ENCODE measurements at regions not wholly inside any gene's neighbourhood (a gene's known extent, or its start where the extent isn't known, plus 50 kb on each side); places are given as distances from the start of the nearest gene placed in this dataset.

- H3K4me3 ChIP-seq (ENCODE audit: low read length) = no peak overlapping the region
- H3K9me3 ChIP-seq (ENCODE audit: insufficient read depth, low read depth, low read length) = peaks cover 11% of the 10 kb centered on the region; the same call in 1 of the 2 replicates
- H3K36me3 ChIP-seq (ENCODE audit: insufficient read depth, low read length) = no peaks in the 10 kb centered on the region
- H3K4me1 ChIP-seq (ENCODE audit: insufficient read depth, low read length) = no peaks in the 10 kb centered on the region
- no peaks in the 10 kb centered on the region for H3K27me3 ChIP-seq (ENCODE audit: insufficient read depth, low read length)
- H3K27ac ChIP-seq (ENCODE audit: low read depth, low read length) = no peak overlapping the region
- WGBS = 96% methylated on average over 10 of the region's 10 CpGs
- no peak overlapping the region for H3K9ac ChIP-seq (ENCODE audit: low read depth, low read length)
These were observed 158.3 kb downstream of the DLL1 start for GRCh38 chr6:170132561-170132991.

GRCh38 chr6:170132011-170132521 is 158.8 kb downstream of the DLL1 start:
- Histone ChIP-seq H3K27ac (ENCODE audit: low read depth, low read length) (no peak overlapping the region), H3K36me3 (ENCODE audit: insufficient read depth, low read length) (no peaks in the 10 kb centered on the region), H3K9me3 (ENCODE audit: insufficient read depth, low read depth, low read length) (0 out of 2 replicates have a peak, but pooled peaks cover 6% of the 10 kb centered on the region), H3K4me3 (ENCODE audit: low read length) (no peak overlapping the region), H3K27me3 (ENCODE audit: insufficient read depth, low read length) (no peaks in the 10 kb centered on the region), H3K9ac (ENCODE audit: low read depth, low read length) (no peak overlapping the region), H3K4me1 (ENCODE audit: insufficient read depth, low read length) (no peaks in the 10 kb centered on the region)
- WGBS = 89% methylated on average over 9 of the region's 11 CpGs

DNA sequence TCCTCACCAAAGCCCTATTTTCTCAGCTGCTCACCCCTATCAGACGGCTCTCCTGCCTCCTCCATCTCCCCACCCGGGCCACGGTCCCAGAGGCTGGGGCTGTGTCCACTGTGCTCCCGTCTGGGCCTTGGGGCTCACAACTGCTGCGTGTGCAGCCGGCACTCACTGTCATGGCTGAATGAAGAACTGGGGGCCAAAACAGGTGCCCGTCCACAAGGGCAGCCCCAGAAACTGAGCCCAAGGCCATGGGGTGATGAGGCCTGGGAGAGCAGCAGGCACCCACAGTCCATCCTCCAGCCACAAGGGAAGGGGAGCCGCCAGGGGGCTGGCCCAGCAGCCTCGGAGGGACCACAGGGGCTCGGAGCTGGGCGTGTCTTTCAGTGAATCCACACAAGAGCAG is 159.5 kb downstream of the DLL1 start:
- no peak overlapping the region for H3K9ac ChIP-seq (ENCODE audit: low read depth, low read length)

DNA sequence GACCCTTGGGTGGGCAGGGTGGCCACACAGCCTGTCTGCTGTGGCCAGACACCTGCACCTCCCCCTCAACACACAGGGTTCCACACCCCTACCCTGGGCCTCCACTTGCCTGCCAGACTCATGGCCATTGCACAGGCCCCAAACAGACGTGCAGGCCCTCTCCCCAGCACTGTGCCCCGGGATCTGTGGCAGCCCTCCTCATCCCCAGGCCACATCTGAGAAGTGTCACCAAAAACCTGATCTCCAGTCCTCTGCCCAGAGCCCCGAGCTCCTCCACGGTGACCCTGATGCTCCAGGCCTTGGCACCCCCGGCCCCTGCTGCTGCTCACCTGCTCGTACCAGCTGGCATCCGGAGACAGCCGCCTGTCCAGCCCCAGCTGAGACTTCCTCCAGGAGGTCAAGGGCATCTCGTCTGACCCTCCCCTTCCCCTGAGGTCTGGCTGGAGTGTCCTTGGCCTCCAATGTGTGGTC is 160.1 kb downstream of the DLL1 start:
- Histone ChIP-seq H3K4me1 (ENCODE audit: insufficient read depth, low read length) (no peaks in the 10 kb centered on the region), H3K4me3 (ENCODE audit: low read length) (no peak overlapping the region), H3K27ac (ENCODE audit: low read depth, low read length) (no peak overlapping the region), H3K9ac (ENCODE audit: low read depth, low read length) (no peak overlapping the region), H3K36me3 (ENCODE audit: insufficient read depth, low read length) (no peaks in the 10 kb centered on the region), H3K9me3 (ENCODE audit: insufficient read depth, low read depth, low read length) (0 out of 2 replicates have a peak, but pooled peaks cover 3% of the 10 kb centered on the region), H3K27me3 (ENCODE audit: insufficient read depth, low read length) (no peaks in the 10 kb centered on the region)
- WGBS = 84% methylated on average over 9 of the region's 9 CpGs

More for the DNA sequence above, 159.5 kb downstream of the DLL1 start:
- H3K9me3 ChIP-seq (ENCODE audit: insufficient read depth, low read depth, low read length) = 0 out of 2 replicates have a peak, but pooled peaks cover 3% of the 10 kb centered on the region
- H3K27ac ChIP-seq (ENCODE audit: low read depth, low read length) = no peak overlapping the region
- H3K27me3 ChIP-seq (ENCODE audit: insufficient read depth, low read length) = no peaks in the 10 kb centered on the region
- no peaks in the 10 kb centered on the region for H3K36me3 ChIP-seq (ENCODE audit: insufficient read depth, low read length)
- WGBS = 85% methylated on average over 11 of the region's 11 CpGs
- H3K4me1 ChIP-seq (ENCODE audit: insufficient read depth, low read length) = no peaks in the 10 kb centered on the region
- no peak overlapping the region for H3K4me3 ChIP-seq (ENCODE audit: low read length)

GRCh38 chr6:170130201-170130621 is 160.7 kb downstream of the DLL1 start:
- Histone ChIP-seq H3K27ac (ENCODE audit: low read depth, low read length) (no peak overlapping the region), H3K27me3 (ENCODE audit: insufficient read depth, low read length) (no peaks in the 10 kb centered on the region), H3K4me3 (ENCODE audit: low read length) (no peak overlapping the region), H3K36me3 (ENCODE audit: insufficient read depth, low read length) (no peaks in the 10 kb centered on the region), H3K4me1 (ENCODE audit: insufficient read depth, low read length) (no peaks in the 10 kb centered on the region), H3K9ac (ENCODE audit: low read depth, low read length) (no peak overlapping the region), H3K9me3 (ENCODE audit: insufficient read depth, low read depth, low read length) (no peaks in the 10 kb centered on the region)
- WGBS = 95% methylated on average over 15 of the region's 15 CpGs

GRCh38 chr6:170129691-170130171 is 161.1 kb downstream of the DLL1 start:
- WGBS = 97% methylated on average over 14 of the region's 14 CpGs
- H3K9ac ChIP-seq (ENCODE audit: low read depth, low read length) = no peak overlapping the region
- H3K27me3 ChIP-seq (ENCODE audit: insufficient read depth, low read length) = no peaks in the 10 kb centered on the region
- H3K9me3 ChIP-seq (ENCODE audit: insufficient read depth, low read depth, low read length) = no peaks in the 10 kb centered on the region
- no peak overlapping the region for H3K4me3 ChIP-seq (ENCODE audit: low read length)
- no peaks in the 10 kb centered on the region for H3K4me1 ChIP-seq (ENCODE audit: insufficient read depth, low read length)
- H3K36me3 ChIP-seq (ENCODE audit: insufficient read depth, low read length) = no peaks in the 10 kb centered on the region
- no peak overlapping the region for H3K27ac ChIP-seq (ENCODE audit: low read depth, low read length)

GRCh38 chr6:170128811-170129681 is 161.8 kb downstream of the DLL1 start:
- H3K4me1 ChIP-seq (ENCODE audit: insufficient read depth, low read length) = no peaks in the 10 kb centered on the region
- WGBS = 95% methylated on average over 34 of the region's 34 CpGs
- no peak overlapping the region for H3K9ac ChIP-seq (ENCODE audit: low read depth, low read length)
- H3K27me3 ChIP-seq (ENCODE audit: insufficient read depth, low read length) = no peaks in the 10 kb centered on the region
- no peak overlapping the region for H3K27ac ChIP-seq (ENCODE audit: low read depth, low read length)
- H3K4me3 ChIP-seq (ENCODE audit: low read length) = no peak overlapping the region
- H3K36me3 ChIP-seq (ENCODE audit: insufficient read depth, low read length) = no peaks in the 10 kb centered on the region
- no peaks in the 10 kb centered on the region for H3K9me3 ChIP-seq (ENCODE audit: insufficient read depth, low read depth, low read length)

GRCh38 chr6:170128346-170128745 is 162.5 kb downstream of the DLL1 start:
- no peaks in the 10 kb centered on the region for H3K9me3 ChIP-seq (ENCODE audit: insufficient read depth, low read depth, low read length)
- no peaks in the 10 kb centered on the region for H3K4me1 ChIP-seq (ENCODE audit: insufficient read depth, low read length)
- H3K27me3 ChIP-seq (ENCODE audit: insufficient read depth, low read length) = no peaks in the 10 kb centered on the region
- no peak overlapping the region for H3K9ac ChIP-seq (ENCODE audit: low read depth, low read length)
- H3K36me3 ChIP-seq (ENCODE audit: insufficient read depth, low read length) = no peaks in the 10 kb centered on the region
- WGBS = 93% methylated on average over 10 of the region's 10 CpGs
- H3K4me3 ChIP-seq (ENCODE audit: low read length) = no peak overlapping the region
- H3K27ac ChIP-seq (ENCODE audit: low read depth, low read length) = no peak overlapping the region

- 93% methylated on average over 8 of the region's 9 CpGs for WGBS
- H3K4me3 ChIP-seq (ENCODE audit: low read length) = no peak overlapping the region
- H3K9ac ChIP-seq (ENCODE audit: low read depth, low read length) = no peak overlapping the region
- H3K9me3 ChIP-seq (ENCODE audit: insufficient read depth, low read depth, low read length) = peaks cover 2% of the 10 kb centered on the region; the same call in 1 of the 2 replicates
- no peaks in the 10 kb centered on the region for H3K36me3 ChIP-seq (ENCODE audit: insufficient read depth, low read length)
- H3K27ac ChIP-seq (ENCODE audit: low read depth, low read length) = no peak overlapping the region
- no peaks in the 10 kb centered on the region for H3K4me1 ChIP-seq (ENCODE audit: insufficient read depth, low read length)
- no peaks in the 10 kb centered on the region for H3K27me3 ChIP-seq (ENCODE audit: insufficient read depth, low read length)
These were observed 163.7 kb downstream of the DLL1 start for GRCh38 chr6:170127151-170127550.

- 88% methylated on average over 27 of the region's 27 CpGs for WGBS
- no peaks in the 10 kb centered on the region for H3K36me3 ChIP-seq (ENCODE audit: insufficient read depth, low read length)
- no peaks in the 10 kb centered on the region for H3K4me1 ChIP-seq (ENCODE audit: insufficient read depth, low read length)
- peaks cover 15% of the 10 kb centered on the region; the same call in 1 of the 2 replicates for H3K9me3 ChIP-seq (ENCODE audit: insufficient read depth, low read depth, low read length)
- no peak overlapping the region for H3K9ac ChIP-seq (ENCODE audit: low read depth, low read length)
- no peak overlapping the region for H3K27ac ChIP-seq (ENCODE audit: low read depth, low read length)
- H3K27me3 ChIP-seq (ENCODE audit: insufficient read depth, low read length) = no peaks in the 10 kb centered on the region
- H3K4me3 ChIP-seq (ENCODE audit: low read length) = no peak overlapping the region
These were observed 165.2 kb downstream of the DLL1 start for GRCh38 chr6:170125456-170126300.

Data from HUES64 (cell line).